Tibial nerve (tissue), 4 donors: ENCODE measurements at regions not wholly inside any gene's neighbourhood (a gene's known extent, or its start where the extent isn't known, plus 50 kb on each side); places are given as distances from the start of the nearest gene placed in this dataset.

Source experiments
- DNase-seq, 2 donors: peaks; one replicate each; pipeline ENCODE4 v3.0.0-alpha.2; 2019; ENCODE audit warnings: low spot score in 2 of 2
- H3K27ac ChIP-seq, 4 donors: fragments of 200-600 bp; sonication (generic) in 3 of 4; one replicate each; pipeline ENCODE4 v1.5.1; 2017 to 2019; ENCODE audit warnings: mild to moderate bottlenecking in 1 of 4
- H3K27me3 ChIP-seq, 2 donors: fragments of 200-600 bp; sonication (generic) in 1 of 2; one replicate each; pipeline versions ENCODE4 v1.5.1 to v1.6.0; 2017 to 2019
- H3K36me3 ChIP-seq, 3 donors: fragments of 200-600 bp; sonication (generic); one replicate each; pipeline ENCODE4 v1.5.1; 2018 to 2019
- H3K4me1 ChIP-seq, 4 donors: fragments of 200-600 bp; sonication (generic) in 3 of 4; one replicate each; pipeline ENCODE4 v1.5.1; 2017 to 2019
- H3K4me3 ChIP-seq, 4 donors: fragments of 200-600 bp; sonication (generic) in 3 of 4; one replicate each; pipeline ENCODE4 v1.5.1; 2017 to 2019; ENCODE audit warnings: mild to moderate bottlenecking in 1 of 4, moderate library complexity in 1 of 4
- H3K9me3 ChIP-seq, 4 donors: fragments of 200-600 bp; sonication (generic) in 3 of 4; one replicate each; pipeline ENCODE4 v1.5.1; 2017 to 2019
- EP300 ChIP-seq, 2 donors: sonication (generic); formaldehyde crosslinking; IDR thresholded peaks; one replicate each; pipeline ENCODE4 v1.6.1; 2017; ENCODE audit warnings: antibody characterized with exemption in 2 of 2, mild to moderate bottlenecking in 1 of 2
- POLR2A ChIP-seq, 2 donors: fragments of 450-650 bp; IDR thresholded peaks; one replicate each; pipeline ENCODE4 v1.6.1; 2017; ENCODE audit warnings: antibody characterized with exemption in 2 of 2, mild to moderate bottlenecking in 2 of 2, moderate library complexity in 2 of 2
- WGBS, 2 donors: methylation state at CpG; one replicate each; pipeline ENCODE4 v1.1.5; 2018; 5-methylcytosine and 5-hydroxymethylcytosine counted together
- TF ChIP-seq, protein P1 (sequence below), 5 experiments: fragments of 200-600 bp in 3 of 5; fragments of 450-650 bp in 2 of 5; sonication (generic) in 3 of 5; IDR thresholded peaks; one replicate each; pipeline ENCODE4 v1.5.1; 2016 to 2019; ENCODE audit warnings: antibody characterized with exemption in 5 of 5, mild to moderate bottlenecking in 3 of 5, moderate library complexity in 2 of 5

DNA sequence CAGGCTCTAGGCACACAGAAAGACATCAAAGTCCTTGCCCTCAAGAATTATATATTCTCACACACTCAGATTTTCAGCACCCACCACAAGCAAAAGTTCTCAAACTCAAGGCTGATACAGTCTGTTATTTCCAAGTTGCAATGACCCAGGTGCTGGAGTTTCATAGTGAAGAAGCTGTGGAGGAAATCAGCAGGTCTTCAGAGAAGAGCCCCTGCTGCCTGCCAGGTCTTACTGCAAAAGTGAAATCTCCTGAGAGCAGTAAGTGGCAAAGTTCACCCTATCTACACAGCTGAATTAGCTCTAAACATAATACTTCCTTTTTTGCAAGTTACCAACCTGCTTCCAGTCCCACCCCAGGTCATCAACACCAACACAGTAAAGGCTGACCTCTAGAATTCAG is 64.6 kb downstream of the RPL27A start:
- Histone ChIP-seq H3K9me3 (no peaks in the 10 kb centered on the region), H3K36me3 (peaks cover 0 to 45% (median 0%) of the 10 kb centered on the region in 3 donors), H3K4me1 (peaks cover 0 to 8% (median 0%) of the 10 kb centered on the region in 4 donors), H3K27me3 (no peaks in the 10 kb centered on the region), H3K27ac (no peak overlapping the region), H3K4me3 (no peak overlapping the region)
- TF ChIP-seq POLR2A (IDR thresholded peaks at IDR 0.05), result no peak
- no peak for TF ChIP-seq EP300 (IDR thresholded peaks at IDR 0.05)
- TF ChIP-seq, protein P1, sequence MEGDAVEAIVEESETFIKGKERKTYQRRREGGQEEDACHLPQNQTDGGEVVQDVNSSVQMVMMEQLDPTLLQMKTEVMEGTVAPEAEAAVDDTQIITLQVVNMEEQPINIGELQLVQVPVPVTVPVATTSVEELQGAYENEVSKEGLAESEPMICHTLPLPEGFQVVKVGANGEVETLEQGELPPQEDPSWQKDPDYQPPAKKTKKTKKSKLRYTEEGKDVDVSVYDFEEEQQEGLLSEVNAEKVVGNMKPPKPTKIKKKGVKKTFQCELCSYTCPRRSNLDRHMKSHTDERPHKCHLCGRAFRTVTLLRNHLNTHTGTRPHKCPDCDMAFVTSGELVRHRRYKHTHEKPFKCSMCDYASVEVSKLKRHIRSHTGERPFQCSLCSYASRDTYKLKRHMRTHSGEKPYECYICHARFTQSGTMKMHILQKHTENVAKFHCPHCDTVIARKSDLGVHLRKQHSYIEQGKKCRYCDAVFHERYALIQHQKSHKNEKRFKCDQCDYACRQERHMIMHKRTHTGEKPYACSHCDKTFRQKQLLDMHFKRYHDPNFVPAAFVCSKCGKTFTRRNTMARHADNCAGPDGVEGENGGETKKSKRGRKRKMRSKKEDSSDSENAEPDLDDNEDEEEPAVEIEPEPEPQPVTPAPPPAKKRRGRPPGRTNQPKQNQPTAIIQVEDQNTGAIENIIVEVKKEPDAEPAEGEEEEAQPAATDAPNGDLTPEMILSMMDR (IDR thresholded peaks at IDR 0.05), result no peak
- DNase-seq, result no peak

DNA sequence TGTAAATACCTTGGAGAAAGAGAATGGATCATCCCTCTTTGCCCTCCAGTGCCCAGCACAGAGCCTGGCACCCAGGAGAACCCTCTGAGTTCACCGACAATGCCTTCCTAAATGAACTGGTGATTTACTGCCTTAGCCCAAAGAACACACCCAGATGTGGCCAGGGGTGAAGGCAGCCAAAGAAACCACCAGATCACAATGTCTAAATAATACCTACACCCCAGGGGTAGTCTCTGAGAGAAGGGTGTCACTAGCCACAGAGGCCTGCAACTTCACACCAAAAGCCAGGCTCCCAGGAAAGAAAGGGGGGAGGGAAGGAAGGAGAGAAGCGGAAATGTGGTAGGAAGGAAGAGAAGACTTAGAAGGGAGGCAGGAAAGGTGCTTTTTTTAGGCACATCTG is 65.7 kb downstream of the RPL27A start:
- TF ChIP-seq EP300 (IDR thresholded peaks at IDR 0.05) (no peak), POLR2A (IDR thresholded peaks at IDR 0.05) (no peak)
- TF ChIP-seq, protein P1 (IDR thresholded peaks at IDR 0.05), result no peak
- Histone ChIP-seq H3K9me3 (peaks cover 0 to 8% (median 0%) of the 10 kb centered on the region in 4 donors), H3K27me3 (no peaks in the 10 kb centered on the region), H3K27ac (no peak overlapping the region), H3K4me3 (no peak overlapping the region), H3K36me3 (peaks cover 0 to 49% (median 0%) of the 10 kb centered on the region in 3 donors), H3K4me1 (peaks cover 0 to 8% (median 0%) of the 10 kb centered on the region in 4 donors)
- DNase-seq, result no peak
- whole genome bisulfite sequencing, 2 donors, result 90 to 95% methylated on average over 2 of the region's 2 CpGs

DNA sequence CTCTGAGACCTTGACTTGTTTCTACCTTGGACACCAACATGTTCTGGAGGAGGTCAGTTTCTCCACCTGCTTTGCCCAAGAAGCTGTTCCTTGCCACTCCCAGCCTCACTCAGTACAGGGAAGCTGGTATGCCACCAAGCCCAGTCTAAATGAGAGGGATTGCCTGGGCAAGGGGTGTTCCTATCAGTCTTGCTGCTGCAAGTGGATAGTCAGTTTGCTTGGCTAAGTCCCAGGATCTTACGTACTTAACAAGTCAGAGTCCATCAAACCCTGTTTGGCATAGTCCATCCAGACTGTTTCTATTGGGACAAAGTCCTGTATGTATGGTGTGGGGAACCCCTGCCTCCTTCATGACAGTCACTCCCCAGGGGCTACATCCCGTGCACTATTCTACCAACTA is 66.6 kb downstream of the RPL27A start:
- Histone ChIP-seq H3K4me1 (peaks cover 0 to 8% (median 0%) of the 10 kb centered on the region in 4 donors), H3K27ac (no peak overlapping the region), H3K27me3 (no peaks in the 10 kb centered on the region), H3K9me3 (peaks cover 0 to 13% (median 0%) of the 10 kb centered on the region in 4 donors), H3K4me3 (no peak overlapping the region), H3K36me3 (peaks cover 0 to 48% (median 0%) of the 10 kb centered on the region in 3 donors)
- no peak for TF ChIP-seq POLR2A (IDR thresholded peaks at IDR 0.05)
- DNase-seq, result no peak
- WGBS, 2 donors, result 93 to 100% methylated on average over 2 of the region's 2 CpGs

DNA sequence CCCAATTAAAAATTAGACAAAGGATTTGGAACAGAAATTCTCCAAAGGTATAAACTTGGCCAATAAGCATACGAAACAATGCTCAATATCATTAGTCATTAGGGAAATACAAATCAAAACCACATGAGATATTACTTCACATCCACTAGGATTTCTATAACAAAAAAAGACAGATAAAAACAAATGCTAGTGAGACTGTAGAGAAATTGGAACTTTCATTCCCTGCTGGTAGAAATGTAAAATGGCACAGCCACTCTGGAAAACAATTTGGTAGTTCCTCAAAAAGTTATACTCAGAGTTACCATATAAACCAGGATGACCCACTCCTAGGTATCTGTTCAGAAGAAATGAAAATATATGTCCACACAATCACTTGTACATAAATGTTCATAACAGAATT is 71.6 kb downstream of the RPL27A start:
- H3K27ac ChIP-seq, result no peak overlapping the region
- no peak overlapping the region for H3K4me3 ChIP-seq
- peaks cover 3 to 21% (median 12%) of the 10 kb centered on the region in 4 donors for H3K4me1 ChIP-seq

DNA sequence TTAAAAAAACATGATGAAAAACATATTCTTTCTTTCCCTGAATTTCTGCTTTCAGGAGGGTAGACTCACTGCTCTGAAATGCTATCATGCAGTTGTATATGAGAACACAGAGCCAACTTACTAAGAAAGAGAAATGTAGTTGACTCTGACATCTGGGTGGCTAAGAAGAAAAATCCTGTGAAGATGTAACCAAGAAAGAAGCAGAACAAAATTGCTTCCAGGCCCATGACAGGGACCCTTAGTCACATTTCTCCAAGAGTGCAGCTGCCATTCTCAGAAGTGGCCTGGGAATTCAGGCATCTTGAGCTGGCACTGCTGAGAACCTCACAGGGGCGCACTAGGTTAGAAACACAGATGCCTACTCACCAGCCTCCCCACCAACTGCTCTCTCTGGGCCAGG is 73.6 kb downstream of the RPL27A start:
- Histone ChIP-seq H3K9me3 (peaks cover 0 to 14% (median 0%) of the 10 kb centered on the region in 4 donors), H3K4me1 (peaks cover 3 to 41% (median 29%) of the 10 kb centered on the region in 4 donors), H3K4me3 (no peak overlapping the region), H3K27me3 (no peaks in the 10 kb centered on the region), H3K27ac (peak overlapping the region in 3 of 4 donors; percentile 20 to 83 (median 28)), H3K36me3 (peaks cover 0 to 6% (median 0%) of the 10 kb centered on the region in 3 donors)
- WGBS, 2 donors, result 90 to 94% methylated on average over 1 of the region's 1 CpG
- no peak for DNase-seq
- TF ChIP-seq EP300 (IDR thresholded peaks at IDR 0.05), result no peak
- TF ChIP-seq, protein P1 (IDR thresholded peaks at IDR 0.05), result no peak
- no peak for TF ChIP-seq POLR2A (IDR thresholded peaks at IDR 0.05)

More for the DNA sequence above, 71.6 kb downstream of the RPL27A start:
- peaks cover 0 to 14% (median 0%) of the 10 kb centered on the region in 4 donors for H3K9me3 ChIP-seq
- WGBS, 2 donors, result 80 to 92% methylated on average over 1 of the region's 1 CpG
- no peak for DNase-seq
- H3K36me3 ChIP-seq, result peaks cover 0 to 17% (median 0%) of the 10 kb centered on the region in 3 donors
- TF ChIP-seq, protein P1 (IDR thresholded peaks at IDR 0.05), result peak in 1 of 5 experiments; percentile 27
- TF ChIP-seq POLR2A (IDR thresholded peaks at IDR 0.05), result no peak
- no peaks in the 10 kb centered on the region for H3K27me3 ChIP-seq
